WTC11 (cell line): ENCODE measurements at regions not wholly inside any gene's neighbourhood (a gene's known extent, or its start where the extent isn't known, plus 50 kb on each side); places are given as distances from the start of the nearest gene placed in this dataset.

Experiments used
- ATAC-seq: fragments of 200-7000 bp; cut with Tn5 transposase; 2 replicates; pipeline ENCODE4 v1.10.0; 2021; ENCODE audit warnings: mild to moderate bottlenecking, moderate library complexity
- CTCF ChIA-PET: fragments of 300-600 bp; sonication (Branson Sonifier 250); formaldehyde crosslinking; loops from one replicate; lab custom pipeline; 2021; ENCODE audit warnings: antibody characterized with exemption; lab: Charles Lee
- POLR2A ChIA-PET: fragments of 350-600 bp; sonication (Branson Sonifier 250); formaldehyde crosslinking; loops from one replicate; lab custom pipeline; 2021; ENCODE audit warnings: antibody characterized with exemption; lab: Charles Lee
- DNase-seq: peaks from one replicate; pipeline ENCODE4 v3.0.0; 2021; ENCODE audit warnings: low spot score
- H3K27ac Mint-ChIP-seq: 2 replicates; pipeline ENCODE4 v1.8.0; 2021; ENCODE audit warnings: mixed read lengths
- H3K27me3 Mint-ChIP-seq: 2 replicates; pipeline ENCODE4 v1.8.0; 2021; ENCODE audit warnings: low read depth, mild to moderate bottlenecking, moderate library complexity, mixed read lengths
- H3K36me3 Mint-ChIP-seq: 2 replicates; pipeline ENCODE4 v1.8.0; 2021; ENCODE audit warnings: mixed read lengths
- H3K4me1 Mint-ChIP-seq: 2 replicates; pipeline ENCODE4 v1.8.0; 2022; ENCODE audit warnings: mixed read lengths
- H3K4me3 Mint-ChIP-seq: 2 replicates; pipeline ENCODE4 v1.8.0; 2021; ENCODE audit warnings: mild to moderate bottlenecking, moderate library complexity, mixed read lengths
- H3K9me3 Mint-ChIP-seq: 2 replicates; pipeline ENCODE4 v1.8.0; 2021; ENCODE audit warnings: mixed read lengths
- AFF4 ChIP-seq: sonication (generic); formaldehyde crosslinking; IDR thresholded peaks from 2 replicates; pipeline ENCODE4 v1.8.1; 2023; ENCODE audit warnings: mild to moderate bottlenecking, missing genetic modification reagents, borderline replicate concordance
- ATF6 ChIP-seq: sonication (generic); formaldehyde crosslinking; IDR thresholded peaks from 2 replicates; pipeline ENCODE4 v1.8.1; 2023; ENCODE audit warnings: mild to moderate bottlenecking, missing genetic modification reagents
- FOXK1 ChIP-seq: sonication (generic); formaldehyde crosslinking; IDR thresholded peaks from 2 replicates; pipeline ENCODE4 v1.8.0; 2022; ENCODE audit warnings: mild to moderate bottlenecking, moderate library complexity, missing genetic modification reagents
- IRF2 ChIP-seq: sonication (generic); formaldehyde crosslinking; IDR thresholded peaks from 2 replicates; pipeline ENCODE4 v1.8.0; 2022; ENCODE audit warnings: low read depth, missing genetic modification reagents, borderline replicate concordance
- JUN ChIP-seq: sonication (generic); formaldehyde crosslinking; IDR thresholded peaks from 2 replicates; pipeline ENCODE4 v1.8.0; 2023; ENCODE audit warnings: mild to moderate bottlenecking, missing genetic modification reagents
- MLX ChIP-seq: sonication (generic); formaldehyde crosslinking; IDR thresholded peaks from 2 replicates; pipeline ENCODE4 v1.8.1; 2023; ENCODE audit warnings: mild to moderate bottlenecking, missing genetic modification reagents, moderate library complexity
- NFATC4 ChIP-seq: fragments of 250-450 bp; sonication (Bioruptor Pico); IDR thresholded peaks from 2 replicates; pipeline ENCODE4 v1.9.0; 2021; ENCODE audit warnings: mild to moderate bottlenecking
- NFYB ChIP-seq: sonication (generic); formaldehyde crosslinking; conservative IDR thresholded peaks from 2 replicates; pipeline ENCODE4 v1.8.0; 2022; ENCODE audit warnings: low read depth, missing genetic modification reagents
- PRDM15 ChIP-seq: sonication (generic); formaldehyde crosslinking; IDR thresholded peaks from 2 replicates; pipeline ENCODE4 v1.8.0; 2022; ENCODE audit warnings: missing genetic modification reagents
- RELA ChIP-seq: sonication (generic); formaldehyde crosslinking; IDR thresholded peaks from 2 replicates; pipeline ENCODE4 v1.8.1; 2022; ENCODE audit warnings: missing genetic modification reagents, mild to moderate bottlenecking, borderline replicate concordance
- TCF7 ChIP-seq: sonication (generic); formaldehyde crosslinking; IDR thresholded peaks from 2 replicates; pipeline ENCODE4 v1.8.0; 2022; ENCODE audit warnings: mild to moderate bottlenecking, low read depth, missing genetic modification reagents, moderate library complexity
- TEAD4 ChIP-seq: sonication (generic); formaldehyde crosslinking; IDR thresholded peaks from 2 replicates; pipeline ENCODE4 v1.8.0; 2022; ENCODE audit warnings: mild to moderate bottlenecking, missing genetic modification reagents
- TP53 ChIP-seq: sonication (generic); formaldehyde crosslinking; IDR thresholded peaks from 2 replicates; pipeline ENCODE4 v1.8.1; 2023; ENCODE audit warnings: mild to moderate bottlenecking, missing genetic modification reagents
- ZMAT4 ChIP-seq: fragments of 250-450 bp; sonication (Bioruptor Pico); IDR thresholded peaks from 2 replicates; pipeline ENCODE4 v1.9.0; 2021; ENCODE audit warnings: mild to moderate bottlenecking
- ZNF416 ChIP-seq: fragments of 250-450 bp; sonication (Bioruptor Pico); IDR thresholded peaks from 2 replicates; pipeline ENCODE4 v1.9.0; 2021; ENCODE audit warnings: mild to moderate bottlenecking, inconsistent platforms
- ZNF425 ChIP-seq: fragments of 250-450 bp; sonication (Bioruptor Pico); conservative IDR thresholded peaks from 2 replicates; pipeline ENCODE4 v1.9.0; 2021; ENCODE audit warnings: mild to moderate bottlenecking
- ZSCAN18 ChIP-seq: fragments of 250-450 bp; sonication (Bioruptor Pico); IDR thresholded peaks from 2 replicates; pipeline ENCODE4 v2.1.2; 2022; ENCODE audit warnings: mild to moderate bottlenecking, moderate library complexity

GRCh38 chrX:113059714-113060113 lies 219.1 kb upstream of the AMOT start:
- Mint-ChIP-seq H3K4me1 (no peaks in the 10 kb centered on the region), H3K36me3 (peaks cover 9% of the 10 kb centered on the region), H3K9me3 (peaks cover 28% of the 10 kb centered on the region), H3K4me3 (no peak overlapping the region)
- ATAC-seq: no peak
- TF ChIP-seq ZNF425 (CRISPR knock-in tag): no peak
- TF ChIP-seq ATF6 (CRISPR knock-in tag): no peak
- no peak for TF ChIP-seq IRF2 (CRISPR knock-in tag)
- no peak for TF ChIP-seq TCF7 (CRISPR knock-in tag)
- no peak for TF ChIP-seq JUN (CRISPR knock-in tag)
- no peak for TF ChIP-seq NFYB (CRISPR knock-in tag)
- no peak for TF ChIP-seq MLX (CRISPR knock-in tag)
- no peak for TF ChIP-seq TP53 (CRISPR knock-in tag)
- TF ChIP-seq AFF4 (CRISPR knock-in tag): no peak
- TF ChIP-seq ZMAT4: no peak
- no peak for TF ChIP-seq PRDM15 (CRISPR knock-in tag)
- TF ChIP-seq TEAD4 (CRISPR knock-in tag): no peak
- no peak for TF ChIP-seq RELA (CRISPR knock-in tag)
- TF ChIP-seq FOXK1: no peak
- TF ChIP-seq ZNF416 (CRISPR knock-in tag): no peak
- no peak for TF ChIP-seq ZSCAN18 (CRISPR knock-in tag)
- no peak for TF ChIP-seq NFATC4 (CRISPR knock-in tag)
- TF ChIP-seq, all 79 proteins: peak for 0
- H3K27ac Mint-ChIP-seq: no peak overlapping the region
- CTCF ChIA-PET: no interaction called here
- DNase-seq: no peak
- H3K27me3 Mint-ChIP-seq: no peaks in the 10 kb centered on the region
- POLR2A ChIA-PET: no interaction called here
